Stimulated activated CD8-positive, alpha-beta memory T cell treated with anti-CD3 and anti-CD28 coated beads, Interleukin-2, amount 100 ng/mL, for 48 hours (primary cell): ENCODE measurements at regions not wholly inside any gene's neighbourhood (a gene's known extent, or its start where the extent isn't known, plus 50 kb on each side); places are given as distances from the start of the nearest gene placed in this dataset.

Source experiments
- DNase-seq, 2 donors: peaks; one replicate each; pipeline ENCODE4 v3.0.0-alpha.2; 2020; ENCODE audit warnings: low read depth in 2 of 2

- no peak for DNase-seq
Measured at GRCh38 chr2:12795851-12796250, 79.1 kb downstream of the TRIB2 start.

DNA sequence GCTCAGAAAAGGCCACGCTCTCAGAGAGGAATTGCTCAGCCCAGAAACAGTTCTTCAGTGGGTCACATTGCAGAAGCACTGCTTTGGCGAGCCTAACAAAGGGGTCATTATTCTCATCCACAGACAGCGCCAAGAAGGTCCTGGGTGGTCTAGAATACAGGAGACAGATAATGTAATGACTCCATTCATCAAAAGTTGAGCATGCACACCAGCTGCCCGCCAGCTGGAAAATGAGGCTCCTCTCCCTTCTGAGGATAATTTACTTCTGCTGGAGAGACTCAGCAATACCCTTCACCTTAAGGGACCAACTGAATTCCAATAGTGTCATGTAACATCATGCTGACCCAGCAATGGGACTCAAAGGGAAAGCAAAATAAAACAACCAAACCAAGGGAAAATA lies 79.9 kb downstream of the TRIB2 start:
- no peak for DNase-seq

- no peak for DNase-seq
Measured at GRCh38 chr2:12797815-12798214, 81.1 kb downstream of the TRIB2 start.

GRCh38 chr2:12803607-12804006 lies 86.9 kb downstream of the TRIB2 start:
- no peak for DNase-seq

GRCh38 chr2:12804091-12804856 lies 87.5 kb downstream of the TRIB2 start:
- DNase-seq: no peak

GRCh38 chr2:12805033-12805432 lies 88.3 kb downstream of the TRIB2 start:
- no peak for DNase-seq

- DNase-seq: no peak
Measured at GRCh38 chr2:12806549-12807242, 90.0 kb downstream of the TRIB2 start.

DNA sequence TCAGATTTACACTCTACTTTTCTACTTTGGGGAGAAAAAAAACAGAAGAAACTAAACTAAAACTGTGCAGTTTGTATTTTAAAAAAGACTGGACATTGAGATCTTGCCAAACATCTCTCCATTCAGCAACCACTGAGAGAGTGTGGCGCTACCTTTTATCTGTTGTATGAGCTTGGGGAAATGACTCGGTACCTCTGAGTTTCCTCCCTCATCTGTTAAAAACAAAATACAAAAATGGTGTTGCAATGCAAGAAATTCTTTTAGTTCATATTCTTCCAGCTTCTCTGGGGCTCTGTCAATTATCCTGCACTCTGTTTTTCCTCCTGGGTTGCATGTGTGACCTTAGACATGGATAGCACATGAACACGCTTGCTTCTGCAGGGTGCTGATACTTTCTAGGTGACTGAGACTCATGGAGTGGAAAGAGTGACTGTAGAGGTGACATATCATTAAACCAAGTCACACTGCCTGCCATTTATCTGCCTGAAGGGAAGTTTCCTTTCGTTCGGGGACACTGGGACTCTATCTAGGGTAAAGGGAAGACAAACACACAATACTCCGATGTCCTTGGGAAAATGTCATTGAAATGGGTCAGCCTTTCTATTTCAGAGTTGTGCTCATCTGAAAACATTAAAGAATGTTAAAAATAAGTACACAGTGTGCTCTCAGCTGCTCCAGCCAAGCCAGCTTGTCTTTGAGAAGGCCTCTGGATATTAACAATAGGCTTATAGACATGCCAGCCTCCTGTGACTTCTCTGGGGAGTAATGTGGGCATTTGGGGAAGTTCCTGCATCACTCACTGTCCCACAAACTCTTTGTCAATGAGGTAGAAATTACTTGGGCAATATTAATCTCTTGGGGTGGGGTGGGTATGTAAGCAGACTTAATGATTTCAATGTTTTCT lies 91.4 kb downstream of the TRIB2 start:
- no peak for DNase-seq

- no peak for DNase-seq
Measured at GRCh38 chr2:12809526-12809925, 92.8 kb downstream of the TRIB2 start.

- DNase-seq: no peak
Measured at GRCh38 chr2:12811916-12812315, 95.2 kb downstream of the TRIB2 start.

- DNase-seq: no peak
Measured at GRCh38 chr2:12813166-12813565, 96.4 kb downstream of the TRIB2 start.

DNA sequence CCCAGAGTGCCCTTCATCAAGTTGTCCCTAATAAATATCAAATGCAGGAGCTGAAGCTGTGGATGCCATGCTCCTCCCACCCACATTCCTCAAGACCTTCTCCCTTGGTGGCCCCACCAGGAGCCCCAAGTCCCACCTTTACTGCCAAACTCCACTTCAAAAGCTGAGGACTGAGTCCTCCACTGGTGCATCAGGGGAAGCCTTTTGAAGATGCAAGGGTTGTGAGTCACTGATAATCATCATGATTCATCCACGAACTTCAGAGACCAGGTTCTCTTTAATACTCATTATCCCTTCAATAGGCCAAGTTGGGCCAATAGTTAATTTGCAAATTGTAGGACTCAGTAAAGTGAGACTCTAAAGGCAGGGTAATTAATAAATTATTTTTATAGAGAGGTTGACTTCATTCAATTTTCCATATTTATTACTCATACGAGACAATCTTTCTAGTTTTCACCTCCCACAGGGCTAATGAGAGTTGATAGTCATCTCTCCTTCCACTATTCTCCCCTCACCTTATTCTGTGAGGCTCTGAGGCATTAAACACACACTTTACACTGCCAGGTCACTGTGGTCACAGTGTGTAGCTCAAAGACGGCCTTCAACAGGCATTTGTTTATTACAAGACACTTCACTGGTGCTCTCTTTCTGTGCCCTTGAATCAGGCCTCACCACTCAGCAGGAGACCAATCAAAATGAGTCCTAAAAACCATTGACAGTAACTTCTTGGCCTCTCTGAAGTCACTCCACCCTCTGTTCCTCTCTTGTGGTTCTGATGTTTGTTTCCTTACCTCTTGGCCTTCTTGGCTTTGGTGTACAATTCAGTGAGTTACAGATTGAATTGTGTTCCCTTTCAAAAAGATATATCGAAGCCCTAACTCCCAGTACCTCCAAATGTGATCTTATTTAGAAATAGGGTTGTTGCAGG lies 99.9 kb downstream of the TRIB2 start:
- DNase-seq: no peak

DNA sequence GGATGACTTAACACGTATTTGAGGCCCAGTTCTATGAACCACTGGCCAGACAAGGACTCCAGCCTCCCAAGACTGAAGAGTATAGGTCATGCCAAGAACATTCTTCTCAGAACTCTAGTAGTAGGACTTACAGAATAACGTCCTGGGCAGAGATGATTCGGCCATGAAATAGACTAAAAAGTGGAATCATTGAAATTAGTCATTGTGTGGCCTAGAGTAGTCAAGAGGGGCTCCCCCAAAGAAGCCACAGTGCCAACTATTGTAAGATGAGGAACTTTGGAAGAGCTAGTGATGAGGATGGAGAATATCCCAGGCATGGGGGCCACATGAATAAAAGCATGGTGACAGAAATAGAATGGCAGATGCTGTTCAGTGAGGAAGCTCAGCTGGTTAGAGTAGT lies 101.1 kb downstream of the TRIB2 start:
- no peak for DNase-seq

DNA sequence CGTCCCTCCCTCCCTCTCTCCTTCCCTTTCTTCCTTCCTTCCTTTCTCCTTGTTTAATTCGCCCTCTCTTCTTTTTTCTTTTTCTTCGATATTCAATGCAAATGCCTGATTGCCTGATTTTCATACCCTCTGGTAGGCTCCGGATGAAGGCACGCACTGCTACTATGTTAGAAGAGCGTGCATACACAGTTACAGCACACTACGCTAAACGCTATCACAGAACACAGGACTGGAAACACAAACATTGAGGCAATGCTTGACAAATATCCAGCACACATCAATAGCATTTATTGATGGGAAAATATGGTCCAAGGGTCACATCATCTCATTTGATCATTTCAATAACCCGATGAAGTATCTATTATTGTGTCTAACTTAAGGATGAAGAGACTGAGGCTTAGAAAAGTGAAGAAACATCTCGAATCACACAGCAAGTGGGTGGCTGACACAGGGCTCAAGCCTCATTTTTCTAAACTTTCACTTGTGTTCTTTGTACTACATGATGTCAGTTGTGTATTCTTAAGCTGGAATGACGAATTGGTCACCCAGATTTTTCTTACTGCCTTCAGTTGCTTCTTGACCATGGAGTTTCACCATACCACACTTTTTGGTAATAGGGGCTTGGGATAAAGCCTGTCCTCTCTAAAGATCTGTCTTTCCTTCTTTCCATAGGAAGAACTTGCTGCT lies 101.8 kb downstream of the TRIB2 start:
- DNase-seq: no peak

- DNase-seq: no peak
Measured at GRCh38 chr2:12819103-12819475, 102.4 kb downstream of the TRIB2 start.

DNA sequence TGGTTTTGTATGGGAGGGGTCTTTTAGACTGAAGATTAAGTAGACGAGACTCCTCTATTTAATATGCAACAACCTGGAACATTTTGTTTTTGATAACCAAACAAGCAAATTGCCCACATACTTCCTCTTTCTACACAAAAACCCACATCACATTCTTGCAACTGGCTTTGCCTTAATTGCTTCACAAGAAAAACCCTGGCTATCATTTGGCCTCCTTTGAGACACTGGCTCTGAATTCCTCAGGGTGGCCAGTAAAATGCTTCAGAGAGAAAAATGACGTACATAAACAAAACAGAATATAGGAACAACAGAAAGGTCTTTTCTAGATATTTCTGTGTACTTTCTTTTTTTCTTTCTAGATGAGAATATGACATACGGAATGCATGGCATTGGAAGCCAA lies 103.0 kb downstream of the TRIB2 start:
- DNase-seq: no peak

DNA sequence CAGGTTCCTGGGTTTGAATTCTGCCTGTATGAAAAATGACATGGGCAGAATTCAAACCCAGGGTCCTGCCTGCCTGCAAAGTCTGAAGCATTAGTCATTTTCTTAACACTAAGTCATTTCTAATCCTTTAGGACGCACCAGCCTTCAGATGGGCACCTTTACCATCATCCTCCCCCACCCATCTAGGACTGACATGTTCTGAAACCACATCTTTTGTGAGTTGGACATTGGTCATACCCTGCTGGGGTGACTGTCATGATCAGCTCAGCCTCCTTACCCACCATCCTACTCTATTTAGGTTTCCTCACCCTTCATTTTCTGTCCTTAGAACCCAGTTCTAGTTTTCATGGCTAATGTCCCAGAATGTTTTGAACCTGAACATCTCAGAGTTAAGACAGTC lies 104.9 kb downstream of the TRIB2 start:
- no peak for DNase-seq

DNA sequence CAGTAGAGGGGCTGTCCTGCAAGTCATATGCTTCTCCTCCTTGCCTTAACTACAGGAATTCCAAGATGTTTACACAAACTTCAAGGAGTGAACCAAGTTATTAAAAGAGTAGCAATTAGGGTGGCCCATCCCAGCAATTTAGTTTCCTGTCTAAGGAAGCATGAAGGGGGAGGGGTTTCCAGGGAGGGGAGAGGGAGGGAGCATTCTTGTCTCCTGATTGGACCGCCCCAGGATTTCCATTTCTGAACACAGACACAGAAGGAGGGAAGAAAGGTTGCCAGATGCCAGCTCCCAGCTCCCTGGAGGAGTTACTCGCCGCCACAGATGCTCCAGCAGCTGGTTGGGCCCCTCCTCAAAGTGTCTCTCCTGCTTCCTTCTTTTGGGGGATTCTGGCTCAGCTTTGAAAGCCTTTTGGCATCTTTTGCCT lies 107.6 kb downstream of the TRIB2 start:
- no peak for DNase-seq

DNA sequence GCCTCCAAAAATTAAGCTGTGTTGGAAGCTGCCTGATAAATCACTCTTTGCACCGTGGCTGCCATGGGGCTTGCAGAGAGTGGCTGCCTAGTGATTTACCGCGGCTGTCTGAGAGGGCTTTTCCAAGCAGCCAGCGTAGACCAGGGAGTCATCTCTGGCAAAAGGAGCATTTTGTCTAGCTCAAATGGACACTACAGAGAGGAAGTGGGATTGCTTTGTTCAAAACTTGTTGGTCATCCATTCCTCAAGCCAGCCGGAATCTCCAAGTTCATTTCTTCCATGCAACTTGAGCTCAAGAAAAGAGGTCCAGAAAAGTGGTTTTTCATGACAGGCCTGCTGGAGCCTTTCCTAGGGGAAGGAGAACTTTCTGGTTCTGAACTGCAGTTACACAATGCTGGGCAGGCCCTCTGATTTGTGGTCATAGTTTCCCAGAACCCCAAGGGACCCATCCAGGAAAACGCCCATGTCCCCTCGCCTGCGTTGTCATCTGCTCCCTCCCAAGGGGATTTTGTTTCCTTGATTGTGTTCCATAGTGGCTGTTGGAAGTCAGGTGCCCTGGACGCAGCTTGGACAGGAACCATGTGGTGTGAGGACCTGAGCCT lies 108.1 kb downstream of the TRIB2 start:
- DNase-seq: no peak

- no peak for DNase-seq
Measured at GRCh38 chr2:12826781-12827180, 110.0 kb downstream of the TRIB2 start.
